GM23248 (cell line): ENCODE measurements at regions not wholly inside any gene's neighbourhood (a gene's known extent, or its start where the extent isn't known, plus 50 kb on each side); places are given as distances from the start of the nearest gene placed in this dataset.

Experiments
- DNase-seq: peaks from one replicate; pipeline ENCODE4 v3.0.0-alpha.2; 2015
- H2AFZ ChIP-seq: fragments of 200-600 bp; sonication (generic); 2 replicates; pipeline ENCODE4 v1.6.1; 2016; ENCODE audit warnings: antibody characterized with exemption
- H3F3A ChIP-seq: fragments of 200-600 bp; sonication (generic); 2 replicates; pipeline ENCODE4 v1.6.1; 2016; ENCODE audit warnings: mild to moderate bottlenecking, antibody characterized with exemption, mixed run types; ENCODE audit not compliant: insufficient read depth
- H3K27ac ChIP-seq: fragments of 200-600 bp; sonication (generic); 2 replicates; pipeline ENCODE4 v1.5.1; 2016; ENCODE audit warnings: mild to moderate bottlenecking
- H3K27me3 ChIP-seq: fragments of 200-600 bp; sonication (generic); replicated peaks from 2 replicates; pipeline ENCODE4 v1.6.1; 2016; ENCODE audit warnings: mild to moderate bottlenecking; ENCODE audit not compliant: insufficient read depth
- H3K36me3 ChIP-seq: fragments of 200-600 bp; sonication (generic); 2 replicates; pipeline ENCODE4 v1.6.1; 2016; ENCODE audit warnings: low read depth, mild to moderate bottlenecking
- H3K4me1 ChIP-seq: fragments of 200-600 bp; sonication (generic); 2 replicates; pipeline ENCODE4 v1.6.1; 2016; ENCODE audit warnings: mild to moderate bottlenecking; ENCODE audit not compliant: insufficient read depth
- H3K4me2 ChIP-seq: fragments of 200-600 bp; sonication (generic); one replicate; pipeline ENCODE4 v1.6.1; 2016; ENCODE audit warnings: mild to moderate bottlenecking; ENCODE audit not compliant: unreplicated experiment
- H3K4me3 ChIP-seq: fragments of 200-600 bp; sonication (generic); 2 replicates; pipeline ENCODE4 v1.5.1; 2016; ENCODE audit warnings: mild to moderate bottlenecking
- H3K79me2 ChIP-seq: fragments of 200-600 bp; sonication (generic); 2 replicates; pipeline ENCODE4 v1.6.1; 2016; ENCODE audit warnings: mild to moderate bottlenecking; ENCODE audit not compliant: insufficient read depth
- H3K9ac ChIP-seq: fragments of 200-600 bp; sonication (generic); 2 replicates; pipeline ENCODE4 v1.6.1; 2016; ENCODE audit warnings: mild to moderate bottlenecking
- H3K9me2 ChIP-seq: fragments of 200-600 bp; sonication (generic); 2 replicates; pipeline ENCODE4 v1.6.1; 2016; ENCODE audit warnings: mixed run types, mild to moderate bottlenecking, moderate library complexity; ENCODE audit not compliant: insufficient read depth
- H3K9me3 ChIP-seq: fragments of 200-600 bp; sonication (generic); one replicate; pipeline ENCODE4 v1.6.1; 2017; ENCODE audit warnings: low read depth
- H4K20me1 ChIP-seq: fragments of 200-600 bp; sonication (generic); 2 replicates; pipeline ENCODE4 v1.6.0; 2016; ENCODE audit not compliant: insufficient read depth
- EZH2 ChIP-seq: fragments of 200-600 bp; sonication (generic); IDR thresholded peaks from 2 replicates; pipeline ENCODE4 v1.6.1; 2018; ENCODE audit warnings: antibody characterized with exemption, mild to moderate bottlenecking; ENCODE audit not compliant: insufficient read depth, poor library complexity, severe bottlenecking
- EZH2phosphoT487 ChIP-seq: fragments of 200-600 bp; sonication (generic); IDR thresholded peaks from 2 replicates; pipeline ENCODE4 v1.6.1; 2018; ENCODE audit warnings: antibody characterized with exemption, moderate library complexity, mild to moderate bottlenecking, low read depth; ENCODE audit not compliant: insufficient read depth
- WGBS, 2 experiments: methylation state at CpG; one replicate each; pipeline ENCODE4 v1.1.6; 2015 to 2017; ENCODE audit warnings: low lambda C conversion rate in 2 of 2, low coverage in 1 of 2; ENCODE audit errors: missing lambda C conversion rate in 2 of 2; 5-methylcytosine and 5-hydroxymethylcytosine counted together
- in situ Hi-C: fragments of 300-500 bp; cut with MboI; formaldehyde crosslinking; loops from 2 replicates; pipeline ENCODE4 v1.15.0; 2020

GRCh38 chr7:40922316-40922670 lies 780.6 kb downstream of the INHBA start:
- peak; percentile 97 for DNase-seq
- H3K4me1 ChIP-seq = peaks cover 38% of the 10 kb centered on the region
- peaks cover 27% of the 10 kb centered on the region for H3F3A ChIP-seq
- H3K9me2 ChIP-seq = no peaks in the 10 kb centered on the region
- H3K27me3 ChIP-seq = no peaks in the 10 kb centered on the region
- H3K27ac ChIP-seq = peak overlapping the region; percentile 69
- H3K9ac ChIP-seq = peak overlapping the region; percentile 26; the same call in 1 of the 2 replicates
- no peak overlapping the region for H3K4me3 ChIP-seq
- no peaks in the 10 kb centered on the region for H4K20me1 ChIP-seq
- peak overlapping the region; percentile 68 for H3K4me2 ChIP-seq
- peak overlapping the region; percentile 24; the same call in 1 of the 2 replicates for H2AFZ ChIP-seq
- H3K36me3 ChIP-seq = no peaks in the 10 kb centered on the region
- no peaks in the 10 kb centered on the region for H3K79me2 ChIP-seq
- TF ChIP-seq EZH2phosphoT487 = no peak
- TF ChIP-seq EZH2 = no peak
- in situ Hi-C loops = no loop called here
- H3K9me3 ChIP-seq = no peaks in the 10 kb centered on the region
- WGBS, 2 experiments = 4 to 6% methylated on average over 1 of the region's 1 CpG

- no peaks in the 10 kb centered on the region for H3K36me3 ChIP-seq
- 74 to 77% methylated on average over 7 of the region's 7 CpGs for WGBS, 2 experiments
- no peaks in the 10 kb centered on the region for H4K20me1 ChIP-seq
- no peaks in the 10 kb centered on the region for H3K79me2 ChIP-seq
- H3F3A ChIP-seq = peaks cover 27% of the 10 kb centered on the region
- no peak overlapping the region for H3K4me3 ChIP-seq
- peak overlapping the region; percentile 69 for H3K27ac ChIP-seq
- TF ChIP-seq EZH2phosphoT487 = no peak
- TF ChIP-seq EZH2 = no peak
- peaks cover 38% of the 10 kb centered on the region for H3K4me1 ChIP-seq
- peak overlapping the region; percentile 68 for H3K4me2 ChIP-seq
- peak; percentile 48 for DNase-seq
- H3K9me3 ChIP-seq = no peaks in the 10 kb centered on the region
- in situ Hi-C loops = no loop called here
- H3K9me2 ChIP-seq = no peaks in the 10 kb centered on the region
- no peak overlapping the region for H3K9ac ChIP-seq
- H2AFZ ChIP-seq = no peak overlapping the region
- no peaks in the 10 kb centered on the region for H3K27me3 ChIP-seq
Measured at GRCh38 chr7:40921589-40922315, 781.1 kb downstream of the INHBA start.

DNA sequence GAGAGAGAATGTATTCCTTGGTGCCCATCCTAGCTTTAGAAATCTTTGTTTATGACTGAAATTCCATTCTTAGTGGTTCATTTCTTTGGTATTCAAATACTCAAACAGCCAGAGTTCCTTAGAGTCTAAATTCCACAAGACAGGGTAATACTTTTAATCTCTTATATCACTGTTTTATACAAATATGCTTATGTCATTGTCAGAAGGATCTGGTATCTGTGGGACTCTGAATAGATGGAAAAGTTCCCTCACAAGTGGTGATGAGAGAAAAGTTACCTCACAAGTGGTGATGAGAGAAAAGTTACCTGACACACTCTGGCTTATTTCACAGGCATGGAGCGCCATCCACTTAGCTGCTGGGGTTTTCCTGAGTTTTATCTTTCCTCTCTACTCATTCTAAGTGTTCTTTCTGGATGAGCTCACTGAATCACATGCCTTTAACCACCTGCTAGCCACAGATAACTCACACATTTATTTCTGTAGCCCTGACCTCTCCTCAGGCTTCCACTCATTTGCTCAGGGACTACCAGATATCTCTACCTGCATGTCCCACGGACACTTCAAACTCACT lies 784.0 kb downstream of the SUGCT start:
- H3K9me3 ChIP-seq = no peaks in the 10 kb centered on the region
- no peaks in the 10 kb centered on the region for H3K27me3 ChIP-seq
- H3K36me3 ChIP-seq = no peaks in the 10 kb centered on the region
- TF ChIP-seq EZH2 (no peak), EZH2phosphoT487 (no peak)
- peaks cover 38% of the 10 kb centered on the region for H3K4me1 ChIP-seq
- H3K4me3 ChIP-seq = no peak overlapping the region
- H3F3A ChIP-seq = peaks cover 27% of the 10 kb centered on the region
- peak; percentile 82 for DNase-seq
- H4K20me1 ChIP-seq = no peaks in the 10 kb centered on the region
- WGBS, 2 experiments = 82 to 85% methylated on average over 2 of the region's 2 CpGs
- H3K79me2 ChIP-seq = no peaks in the 10 kb centered on the region
- 0 out of 2 replicates have a peak overlapping the region, but pooled peaks have one; percentile 1 for H3K9ac ChIP-seq
- no peak overlapping the region for H2AFZ ChIP-seq
- H3K4me2 ChIP-seq = peak overlapping the region; percentile 36
- in situ Hi-C loops = no loop called here
- H3K9me2 ChIP-seq = no peaks in the 10 kb centered on the region
- H3K27ac ChIP-seq = peak overlapping the region; percentile 55

DNA sequence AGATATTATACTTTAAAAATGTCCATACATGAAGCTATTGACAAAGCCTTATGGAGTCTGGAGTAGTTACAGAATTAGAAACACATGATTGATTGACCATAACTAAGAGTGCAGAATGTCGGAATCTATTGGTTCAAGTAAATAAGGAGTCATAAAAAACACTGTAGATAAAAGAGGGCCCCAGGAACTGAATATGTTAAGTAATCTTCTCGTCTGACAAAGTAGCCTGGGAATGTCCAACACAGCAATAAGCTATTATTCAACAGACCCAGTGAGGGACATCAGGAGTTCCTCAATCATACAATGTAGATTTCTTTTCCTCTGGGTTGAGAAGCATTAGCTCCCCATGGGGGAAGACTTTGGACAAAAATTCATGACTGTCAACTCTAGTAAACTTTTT lies 782.0 kb downstream of the SUGCT start:
- no peak overlapping the region for H3K27ac ChIP-seq
- H4K20me1 ChIP-seq = no peaks in the 10 kb centered on the region
- in situ Hi-C loops = no loop called here

More for the DNA sequence above, 782.0 kb downstream of the SUGCT start:
- Histone ChIP-seq H3K4me3 (no peak overlapping the region), H3F3A (peaks cover 21% of the 10 kb centered on the region), H3K9me3 (no peaks in the 10 kb centered on the region), H2AFZ (no peak overlapping the region), H3K4me2 (no peak overlapping the region), H3K27me3 (no peaks in the 10 kb centered on the region), H3K9ac (no peak overlapping the region), H3K79me2 (no peaks in the 10 kb centered on the region), H3K9me2 (no peaks in the 10 kb centered on the region), H3K36me3 (no peaks in the 10 kb centered on the region), H3K4me1 (peaks cover 20% of the 10 kb centered on the region)
- no peak for DNase-seq
- TF ChIP-seq EZH2 (no peak), EZH2phosphoT487 (no peak)
- 93 to 94% methylated on average over 2 of the region's 2 CpGs for WGBS, 2 experiments
